K562 (cell line): ENCODE measurements at regions not wholly inside any gene's neighbourhood (a gene's known extent, or its start where the extent isn't known, plus 50 kb on each side); places are given as distances from the start of the nearest gene placed in this dataset.

Experiments
- CBX3 ChIP-seq, 2 experiments: IDR thresholded peaks; 1 replicate in 1 of 2; 2 replicates in 1 of 2; pipeline ENCODE4 v1.6.1; 2012; ENCODE audit warnings: inconsistent platforms in 2 of 2, low read length in 2 of 2, borderline replicate concordance in 1 of 2, control low read depth in 1 of 2
- DIDO1 ChIP-seq: fragments of 450-650 bp; IDR thresholded peaks from 2 replicates; pipeline ENCODE4 v1.6.1; 2016; ENCODE audit warnings: low read depth, missing biosample characterization, missing genetic modification characterization
- ELF1 ChIP-seq: fragments of 200-800 bp; sonication (Bioruptor generic); IDR thresholded peaks from 2 replicates; pipeline ENCODE4 v1.6.1; 2016; ENCODE audit warnings: missing genetic modification characterization, missing compliant biosample characterization
- ELF4 ChIP-seq: fragments of 450-650 bp; formaldehyde crosslinking; IDR thresholded peaks from 2 replicates; pipeline ENCODE4 v1.4.0; 2022; ENCODE audit warnings: missing genetic modification characterization
- EP400 ChIP-seq: fragments of 450-650 bp; IDR thresholded peaks from 2 replicates; pipeline ENCODE4 v1.6.1; 2017; ENCODE audit warnings: antibody characterized with exemption, mild to moderate bottlenecking, moderate library complexity
- FOSL1 ChIP-seq: fragments of 200-800 bp; sonication (Bioruptor generic); conservative IDR thresholded peaks from 2 replicates; pipeline ENCODE4 v1.6.1; 2016; ENCODE audit warnings: missing genetic modification characterization, missing compliant biosample characterization
- GTF2A2 ChIP-seq: IDR thresholded peaks from 2 replicates; pipeline ENCODE4 v1.6.1; 2016; ENCODE audit warnings: mild to moderate bottlenecking, missing genetic modification characterization, missing compliant biosample characterization
- HMBOX1 ChIP-seq: sonication (generic); IDR thresholded peaks from 2 replicates; pipeline ENCODE4 v1.6.1; 2016
- JUND ChIP-seq, 2 experiments: IDR thresholded peaks; 2 replicates in 1 of 2; 3 replicates in 1 of 2; pipeline ENCODE4 v1.6.1; 2011; ENCODE audit warnings: borderline replicate concordance in 2 of 2, low read depth in 2 of 2, low read length in 2 of 2, improper control_type of control experiment in 1 of 2, missing biosample characterization in 1 of 2, missing genetic modification characterization in 1 of 2, missing genetic modification reagents in 1 of 2
- NBN ChIP-seq: fragments of 450-650 bp; IDR thresholded peaks from 2 replicates; pipeline ENCODE4 v1.6.1; 2016; ENCODE audit warnings: low read depth, mild to moderate bottlenecking
- NCOR1 ChIP-seq: fragments of 450-650 bp; IDR thresholded peaks from 2 replicates; pipeline ENCODE4 v1.6.1; 2016; ENCODE audit warnings: mild to moderate bottlenecking, moderate library complexity
- NUFIP1 ChIP-seq: fragments of 450-650 bp; IDR thresholded peaks from 2 replicates; pipeline ENCODE4 v1.6.1; 2018; ENCODE audit not compliant: partially characterized antibody
- RBM39 ChIP-seq: fragments of 200-400 bp; formaldehyde crosslinking; optimal IDR thresholded peaks from 2 replicates; pipeline ENCODE3; 2018; ENCODE audit warnings: low read depth, low read length
- RCOR1 ChIP-seq, 2 experiments: IDR thresholded peaks; 2 replicates each; pipeline ENCODE4 v1.6.1; 2012; ENCODE audit warnings: low read depth in 2 of 2, low read length in 2 of 2, borderline replicate concordance in 1 of 2, improper control_type of control experiment in 1 of 2
- SETDB1 ChIP-seq: IDR thresholded peaks from one replicate; pipeline ENCODE4 v1.6.1; 2012; ENCODE audit warnings: low read length, control low read depth, inconsistent platforms
- TFAP4 ChIP-seq: sonication (generic); formaldehyde crosslinking; IDR thresholded peaks from 2 replicates; pipeline ENCODE4 v1.8.0; 2022; ENCODE audit warnings: missing genetic modification reagents, mild to moderate bottlenecking, moderate library complexity, borderline replicate concordance
- ZBTB7A ChIP-seq: IDR thresholded peaks from 2 replicates; pipeline ENCODE4 v1.6.1; 2011; ENCODE audit warnings: low read depth, mild to moderate bottlenecking, low read length, moderate library complexity, borderline replicate concordance; ENCODE audit not compliant: control insufficient read depth
- ZNF184 ChIP-seq: sonication (generic); formaldehyde crosslinking; IDR thresholded peaks from 2 replicates; pipeline ENCODE4 v1.5.0; 2020; ENCODE audit warnings: missing genetic modification reagents
- ZNF3 ChIP-seq: fragments of 250-450 bp; sonication (Bioruptor Pico); IDR thresholded peaks from 2 replicates; pipeline ENCODE4 v1.5.0; 2021; ENCODE audit warnings: mild to moderate bottlenecking, moderate library complexity
- ZNF41 ChIP-seq: fragments of 250-450 bp; sonication (Bioruptor Pico); conservative IDR thresholded peaks from 2 replicates; pipeline ENCODE4 v1.4.0; 2020; ENCODE audit warnings: mild to moderate bottlenecking
- ZNF436 ChIP-seq: fragments of 250-450, 450-650 bp; sonication (Bioruptor Pico); formaldehyde crosslinking; IDR thresholded peaks from 2 replicates; pipeline ENCODE4 v1.7.0; 2020; ENCODE audit warnings: mild to moderate bottlenecking
- TF ChIP-seq, protein P1 (sequence below): sonication (generic); formaldehyde crosslinking; IDR thresholded peaks from 2 replicates; pipeline ENCODE4 v1.8.1; 2023; ENCODE audit warnings: mild to moderate bottlenecking, missing genetic modification reagents
- TF ChIP-seq, protein P2 (sequence below), 2 experiments: fragments of 250-450 bp in 1 of 2; fragments of 450-650 bp in 1 of 2; sonication (Bioruptor Pico) in 1 of 2; IDR thresholded peaks; 2 replicates each; pipeline versions ENCODE4 v1.6.1 to v1.8.0; 2016 to 2021; ENCODE audit warnings: mild to moderate bottlenecking in 2 of 2, moderate library complexity in 2 of 2, missing compliant biosample characterization in 1 of 2, missing genetic modification characterization in 1 of 2

GRCh38 chr13:50410921-50411746, 395.9 kb downstream of the KCNRG start (continued):
- TF ChIP-seq JUND (IDR thresholded peaks at IDR 0.05; ENCODE audit: borderline replicate concordance, low read depth, low read length) (peak; percentile 84), JUND (tag; IDR thresholded peaks at IDR 0.05; ENCODE audit: borderline replicate concordance, low read depth, low read length) (peak; percentile 67; the same call in 1 of the 3 replicates), ZBTB7A (peak; percentile 93), RCOR1 (IDR thresholded peaks at IDR 0.05; ENCODE audit: borderline replicate concordance in 1 of 2, low read depth in 2 of 2, low read length in 2 of 2) (peak in 1 of 2 experiments; percentile 49; a peak in 2 of 4 replicates), ZNF3 (CRISPR knock-in tag) (no peak), ZNF184 (CRISPR knock-in tag) (no peak), ELF4 (CRISPR knock-in tag) (no peak), NCOR1 (peak; percentile 85), FOSL1 (tag) (peak; percentile 85), DIDO1 (tag) (no peak), CBX3 (IDR thresholded peaks at IDR 0.05; ENCODE audit: borderline replicate concordance in 1 of 2, low read length in 2 of 2) (peak in 1 of 2 experiments; percentile 41; a peak in 1 of 3 replicates), SETDB1 (no peak), ZNF436 (CRISPR knock-in tag) (no peak), ELF1 (tag) (no peak), EP400 (0 out of 2 replicates have a peak, but pooled peaks have one; percentile 34), TFAP4 (CRISPR knock-in tag) (peak; percentile 54), ZNF41 (CRISPR knock-in tag) (no peak), GTF2A2 (no peak), NUFIP1 (no peak), NBN (no peak), RBM39 (no peak), HMBOX1 (no peak; the same call in 1 of the 2 replicates)
- TF ChIP-seq, protein P1, sequence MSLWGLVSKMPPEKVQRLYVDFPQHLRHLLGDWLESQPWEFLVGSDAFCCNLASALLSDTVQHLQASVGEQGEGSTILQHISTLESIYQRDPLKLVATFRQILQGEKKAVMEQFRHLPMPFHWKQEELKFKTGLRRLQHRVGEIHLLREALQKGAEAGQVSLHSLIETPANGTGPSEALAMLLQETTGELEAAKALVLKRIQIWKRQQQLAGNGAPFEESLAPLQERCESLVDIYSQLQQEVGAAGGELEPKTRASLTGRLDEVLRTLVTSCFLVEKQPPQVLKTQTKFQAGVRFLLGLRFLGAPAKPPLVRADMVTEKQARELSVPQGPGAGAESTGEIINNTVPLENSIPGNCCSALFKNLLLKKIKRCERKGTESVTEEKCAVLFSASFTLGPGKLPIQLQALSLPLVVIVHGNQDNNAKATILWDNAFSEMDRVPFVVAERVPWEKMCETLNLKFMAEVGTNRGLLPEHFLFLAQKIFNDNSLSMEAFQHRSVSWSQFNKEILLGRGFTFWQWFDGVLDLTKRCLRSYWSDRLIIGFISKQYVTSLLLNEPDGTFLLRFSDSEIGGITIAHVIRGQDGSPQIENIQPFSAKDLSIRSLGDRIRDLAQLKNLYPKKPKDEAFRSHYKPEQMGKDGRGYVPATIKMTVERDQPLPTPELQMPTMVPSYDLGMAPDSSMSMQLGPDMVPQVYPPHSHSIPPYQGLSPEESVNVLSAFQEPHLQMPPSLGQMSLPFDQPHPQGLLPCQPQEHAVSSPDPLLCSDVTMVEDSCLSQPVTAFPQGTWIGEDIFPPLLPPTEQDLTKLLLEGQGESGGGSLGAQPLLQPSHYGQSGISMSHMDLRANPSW (CRISPR knock-in tag) = no peak
- TF ChIP-seq, protein P2, sequence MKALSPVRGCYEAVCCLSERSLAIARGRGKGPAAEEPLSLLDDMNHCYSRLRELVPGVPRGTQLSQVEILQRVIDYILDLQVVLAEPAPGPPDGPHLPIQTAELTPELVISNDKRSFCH (CRISPR knock-in tag; IDR thresholded peaks at IDR 0.05) = no peak
- TF ChIP-seq, protein P2 (tag; IDR thresholded peaks at IDR 0.05) = no peak
